Duodenal mucosa (tissue), 2 donors: ENCODE measurements at regions not wholly inside any gene's neighbourhood (a gene's known extent, or its start where the extent isn't known, plus 50 kb on each side); places are given as distances from the start of the nearest gene placed in this dataset.

Experiments used
- H3K27ac ChIP-seq: one replicate; pipeline ENCODE4 v1.7.0; 2013; ENCODE audit warnings: low read depth, low read length
- H3K27me3 ChIP-seq, 2 donors: one replicate each; pipeline ENCODE4 v1.7.0; 2013; ENCODE audit warnings: low read length in 2 of 2, control low read depth in 1 of 2; ENCODE audit not compliant: insufficient read depth in 2 of 2, control insufficient read depth in 1 of 2
- H3K36me3 ChIP-seq, 2 donors: one replicate each; pipeline ENCODE4 v1.7.0; 2013; ENCODE audit warnings: low read length in 2 of 2, control low read depth in 1 of 2; ENCODE audit not compliant: insufficient read depth in 2 of 2, control insufficient read depth in 1 of 2
- H3K4me1 ChIP-seq, 2 donors: one replicate each; pipeline ENCODE4 v1.7.0; 2013; ENCODE audit warnings: low read length in 2 of 2, control low read depth in 1 of 2; ENCODE audit not compliant: insufficient read depth in 2 of 2, control insufficient read depth in 1 of 2
- H3K4me3 ChIP-seq, 2 donors: one replicate each; pipeline ENCODE4 v1.7.0; 2013; ENCODE audit warnings: low read length in 2 of 2, low read depth in 1 of 2
- H3K9ac ChIP-seq, 2 donors: one replicate each; pipeline ENCODE4 v1.7.0; 2013; ENCODE audit warnings: low read length in 2 of 2, low read depth in 1 of 2
- H3K9me3 ChIP-seq, 2 donors: one replicate each; pipeline ENCODE4 v1.7.0; 2013; ENCODE audit warnings: low read length in 2 of 2, control low read depth in 1 of 2; ENCODE audit not compliant: control insufficient read depth in 1 of 2

DNA sequence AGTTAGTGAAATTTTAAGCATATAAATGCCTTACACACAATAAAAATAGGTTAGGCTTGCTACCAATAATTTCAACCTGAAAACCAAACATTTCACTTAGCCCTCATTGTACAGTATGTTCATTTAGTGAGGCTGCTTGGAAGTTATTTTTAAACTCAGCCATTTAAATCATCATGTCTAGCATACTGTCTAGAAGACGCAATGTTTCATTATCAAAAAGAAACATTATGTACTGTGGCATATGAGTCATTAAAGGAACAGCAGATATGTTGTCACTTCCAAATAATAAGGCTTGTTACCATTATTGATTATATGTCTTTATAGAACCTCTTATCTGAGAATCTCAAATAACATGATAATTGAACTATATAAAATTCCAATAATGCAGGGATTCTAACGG, 304.7 kb downstream of the RMST start:
- Histone ChIP-seq H3K4me1 (no peaks in the 10 kb centered on the region), H3K9ac (no peak overlapping the region), H3K36me3 (no peaks in the 10 kb centered on the region), H3K27me3 (no peaks in the 10 kb centered on the region), H3K27ac (no peak overlapping the region), H3K9me3 (no peaks in the 10 kb centered on the region), H3K4me3 (no peak overlapping the region)

DNA sequence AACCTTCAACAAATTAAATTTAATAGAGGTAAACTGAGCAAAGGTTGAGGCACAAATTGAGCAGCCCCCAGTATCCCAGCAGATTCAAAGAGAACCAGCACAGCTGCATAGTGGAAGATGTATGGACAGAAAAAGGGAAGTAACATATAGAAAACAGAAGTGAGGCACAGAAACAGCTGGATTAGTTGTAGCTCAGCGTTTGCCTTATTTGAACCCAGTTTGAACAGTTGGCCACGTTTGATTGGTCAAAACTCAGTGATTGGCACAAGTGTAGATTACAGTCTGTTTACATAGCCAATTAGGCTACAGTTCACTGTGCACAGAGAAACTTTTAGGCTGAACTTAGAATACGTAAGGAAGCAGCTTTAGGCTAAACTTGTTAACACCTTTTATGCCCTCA, 315.5 kb downstream of the RMST start:
- Histone ChIP-seq H3K4me3 (no peak overlapping the region), H3K9ac (no peak overlapping the region), H3K36me3 (no peaks in the 10 kb centered on the region), H3K9me3 (no peaks in the 10 kb centered on the region), H3K27ac (no peak overlapping the region), H3K4me1 (no peaks in the 10 kb centered on the region), H3K27me3 (no peaks in the 10 kb centered on the region)

DNA sequence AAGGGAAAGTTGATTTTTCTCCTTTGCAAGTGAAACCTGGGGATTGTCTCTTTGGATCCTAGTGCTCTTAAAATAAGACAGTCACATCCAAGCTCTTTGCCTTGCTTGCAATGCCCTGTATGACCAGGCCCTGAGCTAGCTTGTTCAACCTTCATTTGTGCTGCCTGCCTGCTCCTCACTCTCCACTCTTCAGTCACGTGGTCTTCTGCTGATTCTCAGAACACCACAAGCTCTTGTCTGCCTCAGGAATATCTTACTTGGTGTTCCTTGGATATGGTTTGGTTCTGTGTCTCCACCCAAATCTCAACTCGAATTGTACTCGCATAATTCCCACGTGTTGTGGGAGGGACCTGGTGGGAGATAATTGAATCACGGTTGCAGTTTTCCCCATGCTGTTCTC, 318.7 kb downstream of the RMST start:
- H3K9ac ChIP-seq: no peak overlapping the region
- H3K36me3 ChIP-seq: no peaks in the 10 kb centered on the region
- no peak overlapping the region for H3K27ac ChIP-seq
- H3K9me3 ChIP-seq: no peaks in the 10 kb centered on the region
- H3K4me1 ChIP-seq: no peaks in the 10 kb centered on the region
- H3K27me3 ChIP-seq: no peaks in the 10 kb centered on the region
- no peak overlapping the region for H3K4me3 ChIP-seq

DNA sequence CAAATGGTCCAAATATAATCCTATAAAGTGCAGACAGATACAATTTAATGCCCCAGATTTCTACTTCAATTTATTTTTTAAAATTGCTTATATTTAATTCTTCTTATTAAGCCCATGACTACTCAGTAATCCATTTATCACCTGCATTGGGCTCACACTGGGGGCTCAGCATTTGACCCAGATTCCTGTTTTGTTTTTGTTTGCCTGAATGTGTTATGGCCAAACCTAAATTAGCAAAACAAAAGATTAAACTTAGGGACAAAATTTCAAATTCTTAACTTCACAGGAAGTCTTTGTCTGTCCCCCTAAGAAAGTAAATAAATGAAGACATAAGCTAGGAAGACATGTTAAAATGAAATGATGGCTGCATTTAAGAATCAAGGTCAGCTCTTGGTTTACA, 322.3 kb downstream of the RMST start:
- H3K27ac ChIP-seq: no peak overlapping the region
- no peak overlapping the region for H3K9ac ChIP-seq
- no peaks in the 10 kb centered on the region for H3K9me3 ChIP-seq
- H3K4me1 ChIP-seq: no peaks in the 10 kb centered on the region
- no peaks in the 10 kb centered on the region for H3K27me3 ChIP-seq
- H3K4me3 ChIP-seq: no peak overlapping the region
- H3K36me3 ChIP-seq: no peaks in the 10 kb centered on the region

DNA sequence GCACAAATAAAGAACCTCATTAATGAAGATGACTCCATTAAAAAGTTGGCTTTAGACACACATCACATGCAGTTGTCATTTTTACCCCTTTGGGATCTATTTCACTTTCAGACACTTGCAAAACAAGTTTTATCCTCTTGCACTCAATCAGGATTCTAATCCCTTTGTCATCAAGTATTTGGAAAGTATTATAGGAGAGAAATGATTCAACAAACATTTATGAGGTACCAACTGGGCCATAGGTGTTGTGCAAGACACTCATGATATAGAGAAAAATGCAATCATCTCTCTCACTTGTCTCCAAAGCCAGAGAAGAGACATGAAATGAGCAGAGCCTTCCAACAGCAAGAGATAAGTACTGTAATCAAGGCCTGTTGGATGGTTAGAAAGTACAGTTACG, 327.7 kb downstream of the RMST start:
- no peak overlapping the region for H3K27ac ChIP-seq
- H3K36me3 ChIP-seq: no peaks in the 10 kb centered on the region
- H3K27me3 ChIP-seq: no peaks in the 10 kb centered on the region
- no peak overlapping the region for H3K4me3 ChIP-seq
- H3K9ac ChIP-seq: no peak overlapping the region
- no peaks in the 10 kb centered on the region for H3K4me1 ChIP-seq
- peaks cover 3 to 9% of the 10 kb centered on the region in 2 donors for H3K9me3 ChIP-seq

DNA sequence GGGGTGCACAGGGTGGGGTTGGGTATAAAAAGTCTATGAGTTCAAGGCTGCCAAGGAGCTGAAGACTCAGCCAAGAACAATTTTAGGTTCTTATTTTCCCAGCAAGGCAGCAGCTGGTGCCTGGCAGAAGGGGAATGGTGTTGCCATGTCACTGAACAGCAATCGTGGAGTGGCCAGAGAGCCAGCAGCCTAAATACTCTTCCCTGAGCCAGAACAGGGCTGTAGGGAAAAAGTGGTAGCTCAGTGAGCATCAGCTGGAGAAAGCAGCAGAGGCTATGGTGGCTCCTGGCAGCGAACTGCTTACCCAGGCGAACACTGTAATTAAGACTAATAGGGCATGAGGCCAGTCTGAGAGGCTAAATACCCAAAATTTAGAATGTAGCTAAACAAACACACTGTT, 334.9 kb downstream of the RMST start:
- no peaks in the 10 kb centered on the region for H3K36me3 ChIP-seq
- no peaks in the 10 kb centered on the region for H3K4me1 ChIP-seq
- no peak overlapping the region for H3K27ac ChIP-seq
- peaks cover 3 to 8% of the 10 kb centered on the region in 2 donors for H3K9me3 ChIP-seq
- no peak overlapping the region for H3K4me3 ChIP-seq
- H3K27me3 ChIP-seq: no peaks in the 10 kb centered on the region
- no peak overlapping the region for H3K9ac ChIP-seq

DNA sequence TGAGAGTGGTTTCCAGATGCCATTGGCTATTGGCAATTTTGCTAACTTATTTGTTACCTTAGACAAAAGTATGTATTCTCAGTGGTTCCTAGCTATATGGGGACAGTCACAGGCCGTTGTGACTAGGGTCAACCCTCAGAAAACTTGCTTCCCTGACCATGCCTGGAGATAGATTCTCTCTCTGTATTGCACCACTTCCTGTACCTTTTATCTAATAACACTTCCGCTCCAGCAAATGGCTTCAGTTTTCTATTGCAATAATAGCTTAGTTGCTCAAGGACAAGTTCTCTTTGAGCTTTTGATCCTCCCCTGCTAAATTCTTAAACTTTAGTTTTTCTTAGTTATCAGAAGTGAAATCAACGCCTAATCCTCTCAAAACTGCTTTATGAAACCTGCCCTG, 338.0 kb downstream of the RMST start:
- Histone ChIP-seq H3K36me3 (no peaks in the 10 kb centered on the region), H3K27ac (no peak overlapping the region), H3K9ac (no peak overlapping the region), H3K4me1 (no peaks in the 10 kb centered on the region), H3K4me3 (no peak overlapping the region), H3K9me3 (no peaks in the 10 kb centered on the region), H3K27me3 (no peaks in the 10 kb centered on the region)

DNA sequence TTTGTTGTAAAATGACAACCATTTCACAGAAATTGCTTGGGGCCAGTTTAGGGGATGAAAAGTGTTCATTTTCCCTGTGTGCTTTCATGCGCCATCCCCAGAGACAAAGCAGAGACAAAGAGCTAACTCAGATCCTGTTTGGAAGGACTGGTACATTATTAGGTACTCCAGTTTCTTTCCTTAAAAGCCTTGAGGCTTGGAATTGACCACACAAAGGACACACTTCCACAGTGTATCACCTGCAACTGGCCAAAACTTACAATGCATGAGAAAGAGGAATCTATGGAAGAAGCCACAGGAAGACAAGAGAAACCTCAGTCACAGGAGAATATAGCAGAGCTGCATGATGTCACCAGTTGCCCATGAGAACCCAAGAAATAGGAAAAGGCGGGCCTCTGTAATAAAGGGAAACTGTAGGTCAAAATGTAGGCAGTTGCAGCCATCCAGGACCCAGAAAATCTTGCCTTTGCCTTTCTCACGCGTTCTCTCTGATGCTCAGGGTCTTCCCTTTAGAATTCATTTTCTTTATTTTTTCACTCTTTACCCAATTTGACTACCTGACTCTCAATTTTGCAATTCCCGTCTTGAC, 339.0 kb downstream of the RMST start:
- H3K27ac ChIP-seq: no peak overlapping the region
- no peak overlapping the region for H3K4me3 ChIP-seq
- H3K4me1 ChIP-seq: no peaks in the 10 kb centered on the region
- no peaks in the 10 kb centered on the region for H3K27me3 ChIP-seq
- H3K9me3 ChIP-seq: no peaks in the 10 kb centered on the region
- no peak overlapping the region for H3K9ac ChIP-seq
- H3K36me3 ChIP-seq: no peaks in the 10 kb centered on the region

DNA sequence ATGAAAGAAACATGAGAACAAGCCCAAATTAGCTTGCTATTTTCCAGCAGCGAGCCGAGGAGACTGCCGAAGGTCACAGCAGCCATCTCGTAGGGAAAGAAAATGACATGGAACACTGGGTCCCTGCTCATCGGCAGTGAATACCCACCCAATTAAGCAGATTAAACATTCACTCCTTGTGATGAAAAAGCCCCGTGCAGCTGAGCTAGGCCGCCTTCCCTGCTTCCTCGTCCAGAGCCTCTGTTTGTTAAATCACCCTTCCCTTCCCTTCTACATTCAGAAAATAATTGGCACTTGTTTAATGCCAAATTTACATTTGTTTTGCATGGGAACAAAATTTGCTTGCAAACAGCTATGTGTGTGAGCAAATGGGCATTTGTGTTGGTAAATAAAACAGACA, 342.5 kb downstream of the RMST start:
- no peaks in the 10 kb centered on the region for H3K4me1 ChIP-seq
- no peaks in the 10 kb centered on the region for H3K36me3 ChIP-seq
- H3K9me3 ChIP-seq: no peaks in the 10 kb centered on the region
- no peaks in the 10 kb centered on the region for H3K27me3 ChIP-seq
- no peak overlapping the region for H3K9ac ChIP-seq
- H3K27ac ChIP-seq: no peak overlapping the region
- no peak overlapping the region for H3K4me3 ChIP-seq

DNA sequence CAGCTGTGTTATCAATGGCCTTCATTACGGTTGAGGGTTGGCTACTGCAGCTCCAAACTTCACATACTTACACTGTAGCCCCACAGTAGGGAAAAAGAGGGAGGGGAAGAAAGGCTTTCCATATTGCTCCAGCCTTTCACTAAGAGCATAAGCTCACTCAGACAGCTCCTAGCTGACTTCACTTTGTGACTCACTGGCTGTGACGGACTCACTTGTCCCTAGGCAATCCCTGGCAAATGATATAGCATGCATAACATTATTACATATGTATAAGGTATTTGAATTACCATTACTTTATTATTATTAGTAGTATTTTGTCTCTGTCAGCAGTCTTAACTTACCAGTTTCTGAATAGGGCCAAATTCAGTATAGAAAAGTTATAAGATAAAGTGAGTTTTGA, 350.7 kb downstream of the RMST start:
- Histone ChIP-seq H3K9ac (no peak overlapping the region), H3K27ac (no peak overlapping the region), H3K4me3 (no peak overlapping the region), H3K4me1 (no peaks in the 10 kb centered on the region), H3K27me3 (no peaks in the 10 kb centered on the region), H3K36me3 (no peaks in the 10 kb centered on the region), H3K9me3 (no peaks in the 10 kb centered on the region)

DNA sequence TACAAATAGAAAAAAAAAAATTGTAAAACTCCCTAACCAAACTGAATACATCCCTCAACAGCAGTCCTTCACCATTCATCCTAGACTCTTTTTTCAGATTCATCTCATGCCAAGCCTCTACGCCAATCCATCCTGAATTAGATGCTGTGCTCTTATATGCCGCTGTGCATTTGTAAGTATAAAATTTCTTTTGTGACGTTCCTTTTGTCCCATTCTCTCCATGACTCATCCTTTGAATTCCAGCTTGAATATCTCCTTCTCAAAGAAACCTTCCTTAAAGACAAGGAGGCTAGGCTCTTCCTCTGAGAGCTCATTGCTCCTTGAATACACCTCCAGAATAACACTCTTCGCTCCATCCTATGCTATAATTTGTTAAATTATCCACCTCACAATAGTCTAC, 359.2 kb downstream of the RMST start:
- Histone ChIP-seq H3K4me1 (no peaks in the 10 kb centered on the region), H3K9me3 (no peaks in the 10 kb centered on the region), H3K36me3 (no peaks in the 10 kb centered on the region), H3K27ac (no peak overlapping the region), H3K9ac (no peak overlapping the region), H3K27me3 (no peaks in the 10 kb centered on the region), H3K4me3 (no peak overlapping the region)
